AG08396 (cell line): ENCODE measurements at regions not wholly inside any gene's neighbourhood (a gene's known extent, or its start where the extent isn't known, plus 50 kb on each side); places are given as distances from the start of the nearest gene placed in this dataset.
A peak's percentile ranks its signal among the peaks of the same experiment; 100 is the strongest.

Source experiments
- DNase-seq: peaks from one replicate; pipeline ENCODE4 v3.0.0; 2012; ENCODE audit warnings: low spot score, mixed read lengths

DNA sequence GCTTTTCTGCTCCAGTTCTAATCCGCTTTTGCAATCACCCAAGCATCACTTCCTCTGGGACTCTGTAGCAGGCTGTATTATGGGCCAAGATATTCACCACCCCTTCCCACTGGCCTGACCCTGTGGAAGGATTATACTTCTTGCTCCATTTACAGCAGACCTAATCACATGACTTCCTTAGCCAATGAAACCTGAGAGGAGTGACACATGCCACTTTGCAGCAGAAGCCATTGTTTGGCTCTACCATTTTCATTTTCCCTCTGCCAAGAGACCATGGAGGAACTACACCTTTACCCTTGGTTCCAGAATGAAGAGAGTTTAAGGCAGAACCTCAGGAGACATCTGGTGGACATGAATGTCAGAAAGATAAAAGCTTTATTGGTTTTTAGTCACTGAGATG is 134.9 kb upstream of the HSD17B12 start:
- no peak for DNase-seq

DNA sequence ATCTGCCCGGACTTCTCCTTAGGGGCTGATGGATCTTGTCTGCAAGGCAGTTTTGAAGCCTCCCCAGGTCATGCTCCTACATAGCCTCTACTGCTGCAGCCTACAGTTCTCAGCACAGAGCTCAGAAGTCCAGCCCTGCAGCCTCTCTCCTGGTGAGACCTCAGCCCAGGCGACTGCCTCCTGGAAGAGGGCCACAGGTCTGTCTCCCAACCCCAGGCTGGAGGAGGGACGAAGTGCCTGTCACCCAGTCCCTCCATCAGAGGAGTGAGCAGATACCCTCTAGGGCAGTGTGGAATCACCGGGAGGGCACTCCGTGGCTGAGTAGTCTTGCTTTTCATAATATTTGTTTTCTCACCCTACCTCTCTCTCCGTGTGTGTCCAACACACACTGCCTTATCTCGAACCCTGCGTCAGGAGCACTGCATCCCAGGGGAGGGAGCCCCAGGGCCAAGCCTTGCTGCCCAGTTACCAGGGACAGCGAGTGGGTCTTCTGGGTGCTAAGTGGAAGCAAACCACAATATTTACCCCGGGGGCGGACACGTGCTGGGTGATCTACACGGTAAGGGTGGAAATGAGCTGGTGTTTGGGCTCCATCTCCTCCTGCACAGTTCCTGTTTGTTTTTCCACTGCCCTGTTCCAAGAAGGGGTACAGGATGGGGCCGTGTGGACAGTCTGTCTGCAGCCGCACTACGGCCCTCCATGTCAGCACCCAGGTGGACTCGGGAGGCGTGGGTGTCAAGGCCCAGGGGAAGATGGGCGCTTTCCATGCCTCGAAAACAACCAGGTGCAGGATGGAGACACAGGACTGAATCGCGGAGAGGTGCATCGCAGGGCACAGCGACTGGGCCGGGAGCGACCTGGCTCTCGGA is 133.7 kb upstream of the HSD17B12 start:
- no peak for DNase-seq

GRCh38 chr11:43547430-43547831 is 133.1 kb upstream of the HSD17B12 start:
- no peak for DNase-seq

- peak; percentile 62 for DNase-seq
Measured at GRCh38 chr11:43547889-43548381, 132.6 kb upstream of the HSD17B12 start.

DNA sequence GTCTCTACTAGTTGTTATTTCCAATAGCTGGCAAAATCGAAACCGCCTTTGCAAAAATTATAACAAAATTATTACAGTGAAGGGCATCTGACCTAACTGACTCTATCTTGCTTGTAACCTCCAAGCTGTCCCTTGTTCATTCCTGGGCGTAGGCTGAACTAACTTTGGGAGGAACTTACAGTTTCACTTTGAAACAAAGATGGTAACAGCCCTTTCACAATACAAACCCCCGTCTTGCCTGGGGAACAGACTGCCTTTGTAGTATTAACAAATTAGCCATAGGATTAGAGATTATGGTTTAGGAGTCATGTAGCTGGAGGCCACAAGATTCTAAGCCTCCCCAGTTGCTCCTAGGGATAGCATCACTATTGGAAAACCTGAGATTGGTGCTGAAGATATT is 131.6 kb upstream of the HSD17B12 start:
- DNase-seq: no peak

DNA sequence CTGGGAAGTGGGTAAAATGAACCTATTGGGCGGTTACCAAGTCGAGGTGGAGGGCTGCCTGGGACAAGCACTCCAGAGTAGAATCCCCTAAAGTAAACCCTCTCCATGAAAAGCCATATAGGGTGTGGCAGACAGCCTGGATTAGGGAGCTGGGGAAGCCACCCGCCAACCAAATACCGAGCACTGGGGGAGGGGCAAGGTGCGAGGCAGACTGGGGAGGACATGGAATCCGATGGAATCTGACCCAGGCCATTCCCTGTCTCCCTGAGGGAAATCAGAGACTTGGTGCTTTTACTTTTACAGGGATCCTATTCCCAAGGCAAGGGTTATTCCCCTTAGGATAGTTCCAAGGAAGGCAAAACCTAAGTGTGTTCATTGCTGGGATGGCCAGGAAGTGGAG is 130.9 kb upstream of the HSD17B12 start:
- no peak for DNase-seq

DNA sequence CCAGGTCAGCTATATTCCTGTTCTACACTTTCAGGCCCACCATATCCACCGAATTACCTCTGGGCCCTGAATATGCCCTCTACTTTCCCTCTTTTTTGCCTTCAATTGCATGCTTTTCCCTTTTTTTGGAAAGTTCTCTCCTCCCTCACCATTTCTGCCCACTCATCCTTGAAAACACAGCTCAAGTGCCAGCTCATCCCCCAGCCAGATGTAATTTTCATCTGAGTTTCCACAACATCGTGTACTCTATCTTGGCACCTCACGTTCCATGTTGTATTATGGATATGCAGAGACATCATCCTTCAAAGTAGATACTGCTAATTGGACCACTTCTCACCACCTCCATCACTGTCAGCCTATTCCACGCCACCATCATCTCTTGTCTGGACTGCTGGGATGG is 129.8 kb upstream of the HSD17B12 start:
- DNase-seq: no peak

DNA sequence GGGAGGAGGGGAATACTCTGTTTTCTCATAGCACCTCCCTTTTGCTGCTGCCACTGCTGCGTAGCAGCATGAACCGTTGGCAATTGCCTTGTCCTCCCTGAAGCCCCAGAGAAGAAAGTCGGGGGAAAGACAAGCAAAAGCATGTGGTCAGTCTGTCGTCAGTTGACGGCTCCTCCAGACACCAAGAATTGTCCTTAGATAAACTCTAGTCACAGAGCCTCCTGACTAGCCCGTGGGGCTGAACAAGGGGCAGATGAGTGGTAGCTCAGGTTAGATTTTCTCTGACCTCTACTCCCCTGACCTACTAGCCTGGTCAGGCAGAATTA is 126.4 kb upstream of the HSD17B12 start:
- no peak for DNase-seq

GRCh38 chr11:43555186-43555585 is 125.4 kb upstream of the HSD17B12 start:
- no peak for DNase-seq

- no peak for DNase-seq
Measured at GRCh38 chr11:43555816-43556611, 124.5 kb upstream of the HSD17B12 start.

DNA sequence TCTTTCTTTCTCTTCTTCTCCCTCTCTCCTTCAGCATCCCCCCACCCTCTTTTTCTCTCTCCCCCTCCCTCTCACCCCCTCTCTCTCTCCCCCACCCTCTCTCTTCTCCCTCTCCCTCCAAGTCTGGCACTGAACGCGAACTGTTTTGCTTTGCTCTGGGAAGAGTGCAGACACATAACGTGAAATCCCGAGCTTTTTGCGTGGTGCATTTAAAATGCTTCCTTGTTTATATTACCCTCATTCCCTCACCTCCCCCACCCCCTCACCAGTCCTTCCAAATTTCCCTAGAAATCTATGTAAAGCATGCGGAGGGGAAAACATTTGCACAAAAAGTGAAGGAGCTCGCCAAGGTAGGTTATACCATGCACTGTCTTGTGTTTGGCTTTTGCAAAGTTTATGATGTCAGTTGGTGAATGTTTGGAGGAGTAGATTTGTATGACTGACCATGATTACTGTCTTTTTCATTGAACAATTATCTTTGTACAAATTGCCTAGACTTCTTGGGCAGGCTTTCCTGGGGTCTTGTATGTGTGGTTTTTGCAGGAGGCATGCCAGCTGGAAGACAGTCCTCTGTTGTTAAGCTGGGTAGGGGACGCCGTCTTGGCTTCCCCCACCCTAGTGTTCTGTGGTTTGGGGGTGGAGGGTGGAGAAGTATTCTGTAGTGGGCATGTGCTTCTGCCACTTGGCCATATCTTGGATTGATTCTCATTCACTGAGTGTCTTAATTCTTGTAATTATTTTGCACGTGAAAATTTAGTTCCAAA is 123.7 kb upstream of the HSD17B12 start:
- no peak for DNase-seq

- no peak for DNase-seq
Measured at GRCh38 chr11:43557553-43558110, 122.9 kb upstream of the HSD17B12 start.

DNA sequence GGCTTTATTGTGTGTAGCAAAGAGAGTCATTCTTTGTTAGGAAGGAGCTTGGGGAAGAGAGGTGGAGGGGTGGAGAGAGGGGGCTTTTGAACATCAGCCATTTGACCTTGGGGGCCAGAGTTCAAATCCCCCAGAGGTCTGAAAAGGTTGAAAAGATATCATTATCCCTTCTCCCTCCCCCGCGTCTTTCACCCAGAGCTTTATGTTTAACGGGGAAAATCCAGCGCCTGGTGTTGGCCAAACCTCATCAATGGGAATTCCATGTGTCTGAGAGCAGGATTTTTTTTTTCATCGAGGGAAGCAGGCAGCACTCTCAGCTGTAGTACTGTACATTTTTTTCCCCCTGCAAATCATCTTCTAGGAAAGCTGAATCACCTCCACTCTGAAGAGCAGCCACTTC is 122.4 kb upstream of the HSD17B12 start:
- DNase-seq: no peak

GRCh38 chr11:43558556-43559127 is 121.9 kb upstream of the HSD17B12 start:
- DNase-seq: no peak

DNA sequence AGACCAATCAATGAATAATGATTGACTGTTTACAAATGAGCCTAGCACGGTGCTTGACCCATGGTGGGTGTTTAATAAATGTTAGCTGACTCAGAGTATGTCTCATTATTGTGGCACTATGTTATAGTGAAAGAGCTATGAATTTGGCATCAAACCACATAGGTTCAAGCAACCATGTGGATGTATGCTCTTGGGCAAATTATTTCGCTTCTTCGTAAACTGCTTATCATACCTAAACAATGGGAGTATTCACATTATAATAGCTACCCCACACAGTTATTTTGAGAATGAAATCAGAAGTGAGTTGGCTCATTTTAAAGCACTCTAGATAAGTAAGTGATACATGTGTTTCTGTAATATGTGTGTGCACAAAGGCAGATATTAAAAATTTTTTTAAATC is 118.7 kb upstream of the HSD17B12 start:
- DNase-seq: no peak

DNA sequence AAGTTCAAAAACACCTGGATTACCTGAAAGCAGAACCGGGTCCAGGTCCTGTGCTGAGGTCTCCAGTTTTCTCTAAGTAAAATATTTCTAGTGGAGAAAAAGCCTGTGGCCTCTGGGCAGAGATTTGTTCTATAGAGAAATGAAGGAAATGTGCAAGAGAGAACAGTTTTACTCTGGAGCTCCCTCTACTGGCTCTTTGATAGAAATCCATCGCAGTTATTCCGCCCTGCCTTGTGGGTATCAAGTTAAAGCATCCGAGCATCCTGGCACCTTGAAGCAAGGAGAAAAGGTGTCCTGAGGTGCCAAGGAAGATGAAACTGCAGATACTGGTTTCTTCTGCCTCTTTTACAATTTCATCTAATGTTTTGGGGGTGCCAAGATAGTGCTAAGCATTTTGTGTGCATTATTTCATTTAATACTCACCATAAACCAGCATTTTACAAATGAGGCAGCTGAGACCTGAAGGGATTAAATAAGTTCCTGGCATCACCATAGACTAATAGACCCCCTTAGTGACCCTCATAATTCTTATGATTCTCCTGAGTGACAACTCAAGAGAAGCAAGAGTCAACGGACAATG is 113.1 kb upstream of the HSD17B12 start:
- DNase-seq: peak; percentile 65

DNA sequence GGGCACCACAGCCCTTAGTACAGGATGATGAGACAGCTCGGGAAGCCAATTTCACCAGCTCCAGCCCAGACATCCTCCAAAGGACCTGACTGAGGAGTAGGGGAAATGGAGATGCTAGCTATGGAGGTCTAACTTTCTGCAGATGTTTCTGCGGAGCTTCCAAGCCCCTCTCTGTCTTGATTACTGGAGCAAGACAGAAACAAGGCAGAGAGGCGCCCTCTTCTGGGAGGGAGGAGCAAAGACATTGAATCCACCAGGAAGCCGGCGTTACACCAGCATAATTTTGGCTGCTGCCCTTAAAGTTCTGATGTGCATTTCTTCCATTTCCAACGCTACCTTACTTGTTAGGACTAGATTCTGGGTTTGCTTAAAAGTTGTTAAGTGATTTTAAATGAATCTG is 107.3 kb upstream of the HSD17B12 start:
- peak; percentile 43 for DNase-seq

GRCh38 chr11:43573873-43574272 is 106.7 kb upstream of the HSD17B12 start:
- no peak for DNase-seq

- DNase-seq: no peak
Measured at GRCh38 chr11:43574411-43574810, 106.1 kb upstream of the HSD17B12 start.

DNA sequence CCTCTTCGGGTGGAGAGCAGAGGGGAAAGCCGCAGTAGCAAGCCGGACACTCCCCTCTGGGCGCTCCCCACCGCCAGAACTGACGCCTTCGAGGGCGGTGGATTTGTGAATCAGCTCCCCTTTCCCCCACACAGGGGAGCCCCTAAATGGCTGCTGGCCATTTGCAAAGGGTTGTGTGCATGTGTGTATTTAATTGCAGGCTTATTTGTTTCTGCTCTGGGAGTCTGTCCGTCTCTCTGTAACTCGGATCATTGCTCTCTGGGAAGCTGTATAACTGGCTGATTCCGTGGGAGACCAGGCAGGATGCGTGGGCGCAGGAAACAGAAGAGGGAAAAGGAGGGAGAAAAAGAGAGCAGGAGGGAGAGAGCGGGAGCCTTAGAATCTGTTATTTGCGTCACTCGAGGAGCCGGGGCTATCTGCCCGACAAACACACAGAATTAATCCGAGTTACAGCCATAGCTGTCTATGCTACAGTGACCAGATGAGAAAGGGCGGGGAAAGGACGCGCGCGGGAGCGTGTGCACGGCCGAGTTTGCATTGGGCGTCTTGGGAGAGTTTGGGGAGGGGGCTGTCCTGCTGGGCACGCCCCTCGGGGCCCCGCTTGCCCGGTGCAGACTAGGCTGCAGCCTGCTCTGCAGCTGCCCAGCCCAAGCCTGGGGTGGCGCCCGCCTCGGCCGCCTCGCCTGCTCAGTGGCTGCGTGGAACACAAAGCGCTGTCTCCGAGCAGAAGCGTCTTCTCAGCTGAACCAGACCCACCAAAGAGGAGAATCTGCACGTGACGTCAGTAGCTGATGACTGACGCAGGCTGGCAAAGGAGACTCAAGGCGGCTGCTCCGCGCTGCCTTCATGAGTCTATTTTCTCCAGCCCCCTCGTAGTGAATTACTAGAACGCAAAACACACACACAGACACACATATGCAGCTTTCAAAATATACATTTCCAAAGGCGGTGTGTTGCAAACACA is 105.3 kb upstream of the HSD17B12 start:
- peak; percentile 69 for DNase-seq
